ENCODE measurements at regions not wholly inside any gene's neighbourhood (a gene's known extent, or its start where the extent isn't known, plus 50 kb on each side); places are given as distances from the start of the nearest gene placed in this dataset.
"Not testable (repeated sequence)": the region's sequence is repeated elsewhere in the genome, so short reads cannot be mapped to it uniquely, and the experiment has no call there.

DNA sequence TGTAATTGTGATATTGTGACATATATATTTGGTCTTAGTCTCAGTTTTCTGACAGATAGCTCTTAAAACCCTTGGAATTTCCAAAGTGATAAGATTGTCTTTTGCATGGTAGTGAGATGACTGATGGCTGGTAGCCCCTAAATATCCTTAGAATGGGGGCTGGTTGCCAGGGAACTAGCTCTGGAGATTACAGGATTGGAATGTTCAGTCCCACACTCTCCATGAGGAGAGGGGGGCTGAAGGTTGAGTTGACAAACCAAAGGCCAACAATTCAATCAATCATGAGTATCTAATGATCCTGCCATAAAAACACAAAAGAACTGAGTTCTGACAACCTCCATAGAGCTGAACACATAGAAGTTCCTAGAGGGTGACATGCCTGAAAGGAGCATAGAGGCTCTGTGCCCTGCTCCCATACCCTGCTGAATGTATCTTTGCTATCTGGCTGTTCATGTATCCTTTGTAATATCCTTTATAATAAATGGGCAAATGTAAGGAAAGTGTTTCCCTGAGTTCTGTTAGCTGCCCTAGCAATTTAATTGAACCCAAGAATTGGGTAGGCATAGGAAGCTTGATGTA lies 1680.3 kb upstream of the PIK3C3 start:
- Mint-ChIP-seq H3K4me3 (no peak overlapping the region), H3K4me1 (no peaks in the 10 kb centered on the region), H3K9me3 (peaks cover 18% of the 10 kb centered on the region), H3K36me3 (ENCODE audit: insufficient read depth) (peaks cover 2% of the 10 kb centered on the region), H3K27ac (ENCODE audit: low read depth) (no peak overlapping the region), H3K27me3 (no peaks in the 10 kb centered on the region)
- DNase-seq (ENCODE audit: low spot score in 2 of 2) (no peak), ATAC-seq (replicated peaks; ENCODE audit: extremely low read depth, poor library complexity, severe bottlenecking) (no peak)

DNA sequence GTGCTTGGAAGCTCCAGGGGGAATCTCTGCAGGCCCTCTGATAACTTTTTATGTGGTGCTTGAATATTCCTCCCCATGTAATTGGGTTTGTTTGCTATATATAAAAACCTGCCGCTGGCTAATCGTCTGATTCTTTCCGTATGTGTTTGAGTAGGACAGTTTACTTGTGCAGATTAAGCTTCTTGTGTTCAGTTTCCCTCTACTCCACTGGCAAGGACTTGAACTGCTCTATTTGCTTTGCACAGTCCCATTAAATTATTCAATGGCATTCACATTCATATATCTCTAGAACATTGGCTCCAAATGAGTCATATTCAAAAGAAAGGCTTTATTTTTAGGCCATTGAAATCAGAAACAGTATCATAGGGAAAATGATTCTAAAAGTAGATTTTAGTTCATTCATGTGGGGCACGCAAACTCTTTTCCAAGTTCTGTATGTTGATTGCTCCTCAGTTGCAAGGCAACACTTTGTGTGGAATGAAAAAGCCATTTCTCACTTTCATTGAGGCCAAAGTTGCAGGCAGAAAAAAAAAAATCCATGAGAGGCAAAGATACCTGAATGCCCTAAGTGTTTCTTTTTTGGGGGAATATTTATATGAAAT lies 1682.3 kb upstream of the PIK3C3 start:
- ATAC-seq (replicated peaks; ENCODE audit: extremely low read depth, poor library complexity, severe bottlenecking) = no peak

GRCh38 chr18:40259115-40259835 lies 1695.8 kb upstream of the PIK3C3 start:
- ATAC-seq (replicated peaks; ENCODE audit: extremely low read depth, poor library complexity, severe bottlenecking) = no peak
- H3K27me3 Mint-ChIP-seq = no peaks in the 10 kb centered on the region
- no peak overlapping the region for H3K4me3 Mint-ChIP-seq
- H3K4me1 Mint-ChIP-seq = no peaks in the 10 kb centered on the region
- H3K36me3 Mint-ChIP-seq (ENCODE audit: insufficient read depth) = no peaks in the 10 kb centered on the region
- no peak for DNase-seq (ENCODE audit: low spot score in 2 of 2)
- H3K27ac Mint-ChIP-seq (ENCODE audit: low read depth) = no peak overlapping the region
- peaks cover 28% of the 10 kb centered on the region for H3K9me3 Mint-ChIP-seq

More for the DNA sequence above, 1682.3 kb upstream of the PIK3C3 start:
- Mint-ChIP-seq H3K27me3 (no peaks in the 10 kb centered on the region), H3K27ac (ENCODE audit: low read depth) (no peak overlapping the region), H3K36me3 (ENCODE audit: insufficient read depth) (peaks cover 2% of the 10 kb centered on the region), H3K9me3 (peaks cover 21% of the 10 kb centered on the region), H3K4me3 (no peak overlapping the region), H3K4me1 (no peaks in the 10 kb centered on the region)
- no peak for DNase-seq (ENCODE audit: low spot score in 2 of 2)

- Mint-ChIP-seq H3K36me3 (ENCODE audit: insufficient read depth) (no peaks in the 10 kb centered on the region), H3K27me3 (no peaks in the 10 kb centered on the region), H3K4me1 (no peaks in the 10 kb centered on the region), H3K27ac (ENCODE audit: low read depth) (no peak overlapping the region), H3K9me3 (peaks cover 32% of the 10 kb centered on the region), H3K4me3 (no peak overlapping the region)
- DNase-seq (ENCODE audit: low spot score in 2 of 2) (no peak), ATAC-seq (replicated peaks; ENCODE audit: extremely low read depth, poor library complexity, severe bottlenecking) (no peak)
Measured at GRCh38 chr18:40258311-40258710, 1696.7 kb upstream of the PIK3C3 start.

GRCh38 chr18:40250236-40250635 lies 1704.8 kb upstream of the PIK3C3 start:
- DNase-seq (ENCODE audit: low spot score in 2 of 2) = no peak
- Mint-ChIP-seq H3K36me3 (ENCODE audit: insufficient read depth) (no peaks in the 10 kb centered on the region), H3K27me3 (no peaks in the 10 kb centered on the region)

GRCh38 chr18:40249390-40250080 lies 1705.5 kb upstream of the PIK3C3 start:
- peaks cover 24% of the 10 kb centered on the region for H3K9me3 Mint-ChIP-seq
- ATAC-seq (replicated peaks; ENCODE audit: extremely low read depth, poor library complexity, severe bottlenecking) (no peak), DNase-seq (ENCODE audit: low spot score in 2 of 2) (no peak)
- H3K4me1 Mint-ChIP-seq = no peaks in the 10 kb centered on the region
- H3K27ac Mint-ChIP-seq (ENCODE audit: low read depth) = no peak overlapping the region
- no peak overlapping the region for H3K4me3 Mint-ChIP-seq
- H3K36me3 Mint-ChIP-seq (ENCODE audit: insufficient read depth) = no peaks in the 10 kb centered on the region
- no peaks in the 10 kb centered on the region for H3K27me3 Mint-ChIP-seq

More at GRCh38 chr18:40250236-40250635, 1704.8 kb upstream of the PIK3C3 start:
- Mint-ChIP-seq H3K4me1 (no peaks in the 10 kb centered on the region), H3K27ac (ENCODE audit: low read depth) (no peak overlapping the region), H3K9me3 (peaks cover 27% of the 10 kb centered on the region), H3K4me3 (no peak overlapping the region)
- ATAC-seq (replicated peaks; ENCODE audit: extremely low read depth, poor library complexity, severe bottlenecking) = no peak

GRCh38 chr18:40245612-40246011 lies 1709.4 kb upstream of the PIK3C3 start:
- not testable (repeated sequence) for H3K27me3 Mint-ChIP-seq; H3K27ac Mint-ChIP-seq (ENCODE audit: low read depth); H3K36me3 Mint-ChIP-seq (ENCODE audit: insufficient read depth); DNase-seq (ENCODE audit: low spot score in 2 of 2); H3K4me3 Mint-ChIP-seq; H3K4me1 Mint-ChIP-seq; ATAC-seq (replicated peaks; ENCODE audit: extremely low read depth, poor library complexity, severe bottlenecking)
- peaks cover 22% of the 10 kb centered on the region for H3K9me3 Mint-ChIP-seq

GRCh38 chr18:40243607-40244006 lies 1711.4 kb upstream of the PIK3C3 start:
- H3K27me3 Mint-ChIP-seq = no peaks in the 10 kb centered on the region
- DNase-seq (ENCODE audit: low spot score in 2 of 2) (no peak), ATAC-seq (replicated peaks; ENCODE audit: extremely low read depth, poor library complexity, severe bottlenecking) (no peak)
- no peaks in the 10 kb centered on the region for H3K36me3 Mint-ChIP-seq (ENCODE audit: insufficient read depth)
- H3K27ac Mint-ChIP-seq (ENCODE audit: low read depth) = no peak overlapping the region
- H3K4me1 Mint-ChIP-seq = no peaks in the 10 kb centered on the region
- H3K4me3 Mint-ChIP-seq = no peak overlapping the region
- peaks cover 21% of the 10 kb centered on the region for H3K9me3 Mint-ChIP-seq

DNA sequence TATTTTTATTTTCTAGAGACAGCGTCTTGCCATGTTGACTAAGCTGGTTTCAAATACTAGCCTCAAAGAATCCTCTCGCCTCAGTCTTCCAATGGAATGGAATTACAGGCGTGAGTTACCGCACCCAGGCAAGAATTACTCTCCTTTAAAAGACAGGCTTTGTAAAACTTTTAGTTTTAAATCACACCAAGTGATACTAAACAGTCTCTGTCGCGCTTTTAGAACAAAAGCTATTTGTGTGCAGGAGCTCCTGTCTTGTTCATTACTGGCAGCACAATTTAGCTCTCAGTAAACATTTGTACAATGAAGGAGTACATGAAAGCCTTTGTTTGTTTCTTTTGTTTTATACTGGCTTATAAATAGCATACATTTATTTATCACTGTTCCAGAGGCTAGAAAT lies 1719.2 kb upstream of the PIK3C3 start:
- no peaks in the 10 kb centered on the region for H3K36me3 Mint-ChIP-seq (ENCODE audit: insufficient read depth)
- no peak for DNase-seq (ENCODE audit: low spot score in 2 of 2)
- no peaks in the 10 kb centered on the region for H3K4me1 Mint-ChIP-seq
- no peak overlapping the region for H3K4me3 Mint-ChIP-seq
- H3K9me3 Mint-ChIP-seq = peaks cover 22% of the 10 kb centered on the region
- ATAC-seq (replicated peaks; ENCODE audit: extremely low read depth, poor library complexity, severe bottlenecking) = no peak
- H3K27ac Mint-ChIP-seq (ENCODE audit: low read depth) = no peak overlapping the region
- H3K27me3 Mint-ChIP-seq = no peaks in the 10 kb centered on the region

GRCh38 chr18:40235323-40235722 lies 1719.7 kb upstream of the PIK3C3 start:
- no peak for DNase-seq (ENCODE audit: low spot score in 2 of 2)
- no peak overlapping the region for H3K4me3 Mint-ChIP-seq
- H3K36me3 Mint-ChIP-seq (ENCODE audit: insufficient read depth) = no peaks in the 10 kb centered on the region
- no peaks in the 10 kb centered on the region for H3K27me3 Mint-ChIP-seq
- no peaks in the 10 kb centered on the region for H3K4me1 Mint-ChIP-seq
- no peak for ATAC-seq (replicated peaks; ENCODE audit: extremely low read depth, poor library complexity, severe bottlenecking)
- H3K27ac Mint-ChIP-seq (ENCODE audit: low read depth) = no peak overlapping the region
- peaks cover 20% of the 10 kb centered on the region for H3K9me3 Mint-ChIP-seq

- Mint-ChIP-seq H3K4me1 (no peaks in the 10 kb centered on the region), H3K27ac (ENCODE audit: low read depth) (no peak overlapping the region), H3K27me3 (no peaks in the 10 kb centered on the region), H3K9me3 (peaks cover 24% of the 10 kb centered on the region), H3K36me3 (ENCODE audit: insufficient read depth) (no peaks in the 10 kb centered on the region), H3K4me3 (no peak overlapping the region)
- ATAC-seq (replicated peaks; ENCODE audit: extremely low read depth, poor library complexity, severe bottlenecking) = no peak
- DNase-seq (ENCODE audit: low spot score in 2 of 2) = no peak
Measured at GRCh38 chr18:40233931-40234616, 1721.0 kb upstream of the PIK3C3 start.

DNA sequence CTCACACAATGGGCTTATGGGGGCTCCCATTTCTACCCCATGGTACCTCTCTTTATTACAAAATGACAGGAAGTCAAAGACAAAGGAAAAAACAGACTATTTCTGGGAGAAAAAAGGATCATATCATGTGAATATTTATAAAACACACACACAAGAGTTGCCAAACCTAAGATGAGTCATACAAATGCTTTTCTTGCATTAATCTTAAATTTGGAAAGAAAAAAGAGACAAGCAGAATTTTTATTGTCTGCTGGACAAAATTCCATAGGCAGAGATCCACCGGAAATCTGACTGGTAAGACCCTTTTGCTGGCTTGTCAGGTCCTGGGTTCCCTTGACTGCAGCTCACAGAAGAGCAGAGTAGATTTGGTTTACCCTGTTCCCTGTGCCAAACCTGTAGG lies 1732.3 kb upstream of the PIK3C3 start:
- Mint-ChIP-seq H3K4me3 (no peak overlapping the region), H3K36me3 (ENCODE audit: insufficient read depth) (peaks cover 2% of the 10 kb centered on the region), H3K27ac (ENCODE audit: low read depth) (no peak overlapping the region), H3K27me3 (no peaks in the 10 kb centered on the region), H3K4me1 (no peaks in the 10 kb centered on the region), H3K9me3 (peaks cover 20% of the 10 kb centered on the region)
- ATAC-seq (replicated peaks; ENCODE audit: extremely low read depth, poor library complexity, severe bottlenecking) (no peak), DNase-seq (ENCODE audit: low spot score in 2 of 2) (no peak)

Measured in central memory CD8-positive, alpha-beta T cell (primary cell).